DND-41 (cell line): ENCODE measurements at regions not wholly inside any gene's neighbourhood (a gene's known extent, or its start where the extent isn't known, plus 50 kb on each side); places are given as distances from the start of the nearest gene placed in this dataset.

Source experiments
- EZH2 ChIP-seq: IDR thresholded peaks from 3 replicates; pipeline ENCODE4 v1.6.1; 2012; ENCODE audit warnings: borderline replicate concordance, low read depth, mild to moderate bottlenecking, moderate library complexity, low read length, inconsistent platforms; ENCODE audit not compliant: severe bottlenecking
- TF ChIP-seq, protein P1 (sequence below): IDR thresholded peaks from 2 replicates; pipeline ENCODE4 v1.5.1; 2012; ENCODE audit warnings: borderline replicate concordance, low read length, moderate library complexity, mild to moderate bottlenecking; ENCODE audit not compliant: poor library complexity, severe bottlenecking; ENCODE audit errors: extremely low read depth

GRCh38 chr4:33381816-33382215 lies 2661.6 kb downstream of the PCDH7 start:
- TF ChIP-seq, protein P1, sequence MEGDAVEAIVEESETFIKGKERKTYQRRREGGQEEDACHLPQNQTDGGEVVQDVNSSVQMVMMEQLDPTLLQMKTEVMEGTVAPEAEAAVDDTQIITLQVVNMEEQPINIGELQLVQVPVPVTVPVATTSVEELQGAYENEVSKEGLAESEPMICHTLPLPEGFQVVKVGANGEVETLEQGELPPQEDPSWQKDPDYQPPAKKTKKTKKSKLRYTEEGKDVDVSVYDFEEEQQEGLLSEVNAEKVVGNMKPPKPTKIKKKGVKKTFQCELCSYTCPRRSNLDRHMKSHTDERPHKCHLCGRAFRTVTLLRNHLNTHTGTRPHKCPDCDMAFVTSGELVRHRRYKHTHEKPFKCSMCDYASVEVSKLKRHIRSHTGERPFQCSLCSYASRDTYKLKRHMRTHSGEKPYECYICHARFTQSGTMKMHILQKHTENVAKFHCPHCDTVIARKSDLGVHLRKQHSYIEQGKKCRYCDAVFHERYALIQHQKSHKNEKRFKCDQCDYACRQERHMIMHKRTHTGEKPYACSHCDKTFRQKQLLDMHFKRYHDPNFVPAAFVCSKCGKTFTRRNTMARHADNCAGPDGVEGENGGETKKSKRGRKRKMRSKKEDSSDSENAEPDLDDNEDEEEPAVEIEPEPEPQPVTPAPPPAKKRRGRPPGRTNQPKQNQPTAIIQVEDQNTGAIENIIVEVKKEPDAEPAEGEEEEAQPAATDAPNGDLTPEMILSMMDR = no peak
- TF ChIP-seq EZH2 = no peak
